ENCODE measurements at regions not wholly inside any gene's neighbourhood (a gene's known extent, or its start where the extent isn't known, plus 50 kb on each side); places are given as distances from the start of the nearest gene placed in this dataset.
A peak's percentile ranks its signal among the peaks of the same experiment; 100 is the strongest.
"Not testable (repeated sequence)": the region's sequence is repeated elsewhere in the genome, so short reads cannot be mapped to it uniquely, and the experiment has no call there.

GRCh38 chr15:69668963-69669362 is 216.3 kb downstream of the RPLP1 start:
- no peak for DNase-seq

GRCh38 chr15:69669446-69669845 is 216.8 kb downstream of the RPLP1 start:
- DNase-seq: no peak

GRCh38 chr15:69673291-69673881 is 220.8 kb downstream of the RPLP1 start:
- no peak for DNase-seq

GRCh38 chr15:69675731-69676130 is 223.1 kb downstream of the RPLP1 start:
- no peak for DNase-seq

GRCh38 chr15:69677403-69677802 is 224.8 kb downstream of the RPLP1 start:
- no peak for DNase-seq

- DNase-seq: no peak
These were observed 227.1 kb downstream of the RPLP1 start for GRCh38 chr15:69679623-69680228.

- DNase-seq: not testable (repeated sequence)
These were observed 232.2 kb downstream of the RPLP1 start for GRCh38 chr15:69684823-69685222.

- no peak for DNase-seq
These were observed 233.2 kb downstream of the RPLP1 start for GRCh38 chr15:69685512-69686452.

- DNase-seq: no peak
These were observed 234.0 kb downstream of the RPLP1 start for GRCh38 chr15:69686626-69687025.

GRCh38 chr15:69689133-69689532 is 236.5 kb downstream of the RPLP1 start:
- no peak for DNase-seq

GRCh38 chr15:69691307-69692015 is 238.8 kb downstream of the RPLP1 start:
- DNase-seq: no peak

- no peak for DNase-seq
These were observed 239.7 kb downstream of the RPLP1 start for GRCh38 chr15:69692342-69692741.

- no peak for DNase-seq
These were observed 240.4 kb downstream of the RPLP1 start for GRCh38 chr15:69693059-69693458.

- no peak for DNase-seq
These were observed 244.3 kb downstream of the RPLP1 start for GRCh38 chr15:69696946-69697345.

GRCh38 chr15:69697916-69698315 is 245.3 kb downstream of the RPLP1 start:
- DNase-seq: peak in 7 of 56 donors; percentile 2 to 33 (median 9)

GRCh38 chr15:69699096-69699495 is 246.5 kb downstream of the RPLP1 start:
- DNase-seq: no peak

GRCh38 chr15:69700380-69700779 is 247.8 kb downstream of the RPLP1 start:
- DNase-seq: no peak

GRCh38 chr15:69701198-69701597 is 248.6 kb downstream of the RPLP1 start:
- DNase-seq: peak in 4 of 56 donors; percentile 2 to 33 (median 8)

GRCh38 chr15:69703532-69704187 is 251.0 kb downstream of the RPLP1 start:
- peak in 2 of 56 donors; percentile 10 to 32 for DNase-seq

- no peak for DNase-seq
These were observed 251.6 kb downstream of the RPLP1 start for GRCh38 chr15:69704229-69704628.

- DNase-seq: no peak
These were observed 252.1 kb downstream of the RPLP1 start for GRCh38 chr15:69704700-69705099.
